Fibroblast of the aortic adventitia (primary cell): ENCODE measurements at regions not wholly inside any gene's neighbourhood (a gene's known extent, or its start where the extent isn't known, plus 50 kb on each side); places are given as distances from the start of the nearest gene placed in this dataset.

Source experiments
- DNase-seq: peaks from one replicate; pipeline ENCODE4 v3.0.0-alpha.2; 2010; ENCODE audit warnings: low read depth
- H3K4me3 ChIP-seq: 2 replicates; pipeline ENCODE4 v1.5.1; 2011; ENCODE audit warnings: low read depth, mild to moderate bottlenecking, control low read depth, low read length, moderate library complexity
- TF ChIP-seq, protein P1 (sequence below): IDR thresholded peaks from 2 replicates; pipeline ENCODE4 v1.5.1; 2011; ENCODE audit warnings: mild to moderate bottlenecking, low read length, control low read depth, inconsistent platforms; ENCODE audit not compliant: insufficient read depth

GRCh38 chr18:34370704-34371395 is 146.1 kb upstream of the NOL4 start:
- DNase-seq: no peak
- H3K4me3 ChIP-seq: no peak overlapping the region
- TF ChIP-seq, protein P1, sequence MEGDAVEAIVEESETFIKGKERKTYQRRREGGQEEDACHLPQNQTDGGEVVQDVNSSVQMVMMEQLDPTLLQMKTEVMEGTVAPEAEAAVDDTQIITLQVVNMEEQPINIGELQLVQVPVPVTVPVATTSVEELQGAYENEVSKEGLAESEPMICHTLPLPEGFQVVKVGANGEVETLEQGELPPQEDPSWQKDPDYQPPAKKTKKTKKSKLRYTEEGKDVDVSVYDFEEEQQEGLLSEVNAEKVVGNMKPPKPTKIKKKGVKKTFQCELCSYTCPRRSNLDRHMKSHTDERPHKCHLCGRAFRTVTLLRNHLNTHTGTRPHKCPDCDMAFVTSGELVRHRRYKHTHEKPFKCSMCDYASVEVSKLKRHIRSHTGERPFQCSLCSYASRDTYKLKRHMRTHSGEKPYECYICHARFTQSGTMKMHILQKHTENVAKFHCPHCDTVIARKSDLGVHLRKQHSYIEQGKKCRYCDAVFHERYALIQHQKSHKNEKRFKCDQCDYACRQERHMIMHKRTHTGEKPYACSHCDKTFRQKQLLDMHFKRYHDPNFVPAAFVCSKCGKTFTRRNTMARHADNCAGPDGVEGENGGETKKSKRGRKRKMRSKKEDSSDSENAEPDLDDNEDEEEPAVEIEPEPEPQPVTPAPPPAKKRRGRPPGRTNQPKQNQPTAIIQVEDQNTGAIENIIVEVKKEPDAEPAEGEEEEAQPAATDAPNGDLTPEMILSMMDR: no peak

- no peak for DNase-seq
These were observed 155.6 kb upstream of the NOL4 start for GRCh38 chr18:34380326-34380725.

DNA sequence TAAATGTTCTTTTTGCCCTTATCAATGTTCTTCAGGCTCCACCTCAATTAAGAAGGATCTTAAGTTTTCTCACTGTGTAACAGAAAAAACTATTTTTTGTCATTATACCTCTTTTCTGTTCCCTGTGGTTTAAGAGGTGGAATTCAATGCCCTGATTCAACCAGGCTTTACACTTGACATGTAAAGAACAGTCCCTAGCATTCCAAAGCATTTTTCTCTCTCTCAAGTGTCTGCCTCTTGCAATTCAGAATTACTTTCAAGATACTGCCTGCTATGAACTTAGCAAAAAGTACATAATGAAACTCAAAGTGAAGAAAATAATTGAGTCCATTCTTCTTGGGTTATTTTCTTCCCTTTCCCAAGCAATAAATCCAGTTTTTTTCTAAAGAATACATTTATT is 160.6 kb upstream of the NOL4 start:
- TF ChIP-seq, protein P1: no peak
- no peak for DNase-seq
- no peak overlapping the region for H3K4me3 ChIP-seq

More at GRCh38 chr18:34380326-34380725, 155.6 kb upstream of the NOL4 start:
- no peak overlapping the region for H3K4me3 ChIP-seq
- TF ChIP-seq, protein P1: no peak

DNA sequence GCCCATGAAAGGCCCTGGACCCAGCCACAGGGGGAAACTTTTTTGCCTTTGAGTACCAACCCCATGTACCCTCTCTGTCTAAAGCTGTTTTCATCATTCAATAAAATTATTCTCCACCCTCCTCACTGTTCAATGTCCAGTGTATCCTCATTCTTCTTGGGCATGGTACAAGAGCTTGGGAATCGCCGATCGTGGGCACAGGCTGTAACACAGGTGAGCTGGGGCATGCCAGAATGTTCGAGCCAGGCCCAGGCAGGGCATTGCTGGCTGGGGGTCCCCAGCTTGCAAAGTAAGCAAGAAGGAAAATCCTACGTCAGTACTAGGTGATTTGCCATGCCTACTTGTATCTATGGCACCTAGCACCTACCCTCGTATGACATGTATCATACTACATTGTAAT is 162.1 kb upstream of the NOL4 start:
- TF ChIP-seq, protein P1: no peak
- H3K4me3 ChIP-seq: no peak overlapping the region
- no peak for DNase-seq

GRCh38 chr18:34397286-34397896 is 172.7 kb upstream of the NOL4 start:
- no peak for DNase-seq
- TF ChIP-seq, protein P1: no peak
- no peak overlapping the region for H3K4me3 ChIP-seq

- TF ChIP-seq, protein P1: no peak
- no peak overlapping the region for H3K4me3 ChIP-seq
- no peak for DNase-seq
These were observed 175.2 kb upstream of the NOL4 start for GRCh38 chr18:34399892-34400291.

DNA sequence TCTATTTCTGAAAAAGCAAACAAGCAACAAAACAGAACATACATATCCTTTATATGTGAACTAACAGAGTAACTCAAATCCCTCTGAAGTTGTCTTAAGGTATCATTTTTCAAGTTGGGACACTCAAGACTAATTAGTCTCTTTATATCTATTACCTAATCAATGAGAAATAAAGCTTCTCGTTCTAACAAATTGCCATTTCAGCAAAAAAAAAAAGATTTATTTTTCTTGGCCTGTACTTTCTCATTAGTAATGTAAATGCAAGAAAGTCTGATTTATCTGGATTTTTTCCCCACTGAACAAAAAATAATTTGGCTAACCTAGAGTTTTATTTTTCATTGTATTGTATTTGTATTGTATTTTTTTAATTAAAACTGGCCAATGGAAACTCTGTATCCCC is 176.1 kb upstream of the NOL4 start:
- H3K4me3 ChIP-seq: no peak overlapping the region
- TF ChIP-seq, protein P1: no peak
- DNase-seq: no peak
